ENCODE measurements at regions not wholly inside any gene's neighbourhood (a gene's known extent, or its start where the extent isn't known, plus 50 kb on each side); places are given as distances from the start of the nearest gene placed in this dataset.

DNA sequence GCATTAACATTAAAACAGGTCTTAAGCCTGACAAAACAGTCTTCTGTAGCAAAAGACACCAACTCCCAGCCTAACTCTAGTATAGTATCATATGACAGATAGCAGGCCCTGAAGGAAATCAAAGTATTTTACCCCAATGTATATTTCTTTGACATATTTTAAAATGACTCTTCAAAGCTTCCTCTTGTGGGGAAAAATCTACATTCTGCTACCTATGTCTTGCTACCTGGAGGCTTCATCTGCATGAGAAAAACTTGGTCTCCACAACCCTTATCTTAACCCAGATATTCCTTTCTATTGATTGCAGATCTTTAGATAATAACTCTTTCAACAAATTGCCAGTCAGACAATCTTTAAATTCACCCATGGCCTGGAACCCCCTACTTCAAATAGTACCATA, 1620.4 kb downstream of the PCDH7 start:
- Histone ChIP-seq H4K20me1 (ENCODE audit: insufficient read depth) (no peaks in the 10 kb centered on the region), H3K27me3 (ENCODE audit: insufficient read depth, low read length) (no peaks in the 10 kb centered on the region), H3K4me3 (replicated peaks in 1 of 2; ENCODE audit: low read depth in 1 of 2, low read length in 2 of 2) (no peak overlapping the region), H3K79me2 (ENCODE audit: insufficient read depth, low read length) (no peaks in the 10 kb centered on the region), H3K27ac (ENCODE audit: low read depth, low read length) (no peak overlapping the region), H3K9me3 (ENCODE audit: control insufficient read depth in 1 of 2, insufficient read depth in 1 of 2, low read depth in 1 of 2, low read length in 2 of 2) (no peaks in the 10 kb centered on the region), H2AFZ (ENCODE audit: low read depth, low read length, poor library complexity, severe bottlenecking) (no peak overlapping the region), H3K4me2 (ENCODE audit: low read length) (no peak overlapping the region), H3K9ac (ENCODE audit: low read length) (no peak overlapping the region), H3K36me3 (ENCODE audit: control insufficient read depth in 1 of 2, insufficient read depth in 2 of 2, low read length in 2 of 2) (no peaks in the 10 kb centered on the region), H3K4me1 (ENCODE audit: control insufficient read depth in 1 of 2, insufficient read depth in 2 of 2, low read length in 2 of 2) (no peaks in the 10 kb centered on the region), H3K9me2 (ENCODE audit: insufficient read depth) (0 out of 2 replicates have a peak, but pooled peaks cover 5% of the 10 kb centered on the region)
- TF ChIP-seq, protein P1, sequence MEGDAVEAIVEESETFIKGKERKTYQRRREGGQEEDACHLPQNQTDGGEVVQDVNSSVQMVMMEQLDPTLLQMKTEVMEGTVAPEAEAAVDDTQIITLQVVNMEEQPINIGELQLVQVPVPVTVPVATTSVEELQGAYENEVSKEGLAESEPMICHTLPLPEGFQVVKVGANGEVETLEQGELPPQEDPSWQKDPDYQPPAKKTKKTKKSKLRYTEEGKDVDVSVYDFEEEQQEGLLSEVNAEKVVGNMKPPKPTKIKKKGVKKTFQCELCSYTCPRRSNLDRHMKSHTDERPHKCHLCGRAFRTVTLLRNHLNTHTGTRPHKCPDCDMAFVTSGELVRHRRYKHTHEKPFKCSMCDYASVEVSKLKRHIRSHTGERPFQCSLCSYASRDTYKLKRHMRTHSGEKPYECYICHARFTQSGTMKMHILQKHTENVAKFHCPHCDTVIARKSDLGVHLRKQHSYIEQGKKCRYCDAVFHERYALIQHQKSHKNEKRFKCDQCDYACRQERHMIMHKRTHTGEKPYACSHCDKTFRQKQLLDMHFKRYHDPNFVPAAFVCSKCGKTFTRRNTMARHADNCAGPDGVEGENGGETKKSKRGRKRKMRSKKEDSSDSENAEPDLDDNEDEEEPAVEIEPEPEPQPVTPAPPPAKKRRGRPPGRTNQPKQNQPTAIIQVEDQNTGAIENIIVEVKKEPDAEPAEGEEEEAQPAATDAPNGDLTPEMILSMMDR (IDR thresholded peaks at IDR 0.05 in 2 of 3, conservative IDR thresholded peaks at IDR 0.05 in 1 of 3; ENCODE audit: borderline replicate concordance in 1 of 3, insufficient read depth in 1 of 3, low read depth in 2 of 3, low read length in 2 of 3), result peak in 1 of 3 experiments; percentile 20; a peak in 1 of 6 replicates
- TF ChIP-seq, protein P2, sequence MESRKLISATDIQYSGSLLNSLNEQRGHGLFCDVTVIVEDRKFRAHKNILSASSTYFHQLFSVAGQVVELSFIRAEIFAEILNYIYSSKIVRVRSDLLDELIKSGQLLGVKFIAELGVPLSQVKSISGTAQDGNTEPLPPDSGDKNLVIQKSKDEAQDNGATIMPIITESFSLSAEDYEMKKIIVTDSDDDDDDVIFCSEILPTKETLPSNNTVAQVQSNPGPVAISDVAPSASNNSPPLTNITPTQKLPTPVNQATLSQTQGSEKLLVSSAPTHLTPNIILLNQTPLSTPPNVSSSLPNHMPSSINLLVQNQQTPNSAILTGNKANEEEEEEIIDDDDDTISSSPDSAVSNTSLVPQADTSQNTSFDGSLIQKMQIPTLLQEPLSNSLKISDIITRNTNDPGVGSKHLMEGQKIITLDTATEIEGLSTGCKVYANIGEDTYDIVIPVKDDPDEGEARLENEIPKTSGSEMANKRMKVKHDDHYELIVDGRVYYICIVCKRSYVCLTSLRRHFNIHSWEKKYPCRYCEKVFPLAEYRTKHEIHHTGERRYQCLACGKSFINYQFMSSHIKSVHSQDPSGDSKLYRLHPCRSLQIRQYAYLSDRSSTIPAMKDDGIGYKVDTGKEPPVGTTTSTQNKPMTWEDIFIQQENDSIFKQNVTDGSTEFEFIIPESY (IDR thresholded peaks at IDR 0.05; ENCODE audit: extremely low read depth, insufficient replicate concordance, low read length), result no peak
- BruUV-seq (replicated peaks), result no TSS peak
- no peak for ATAC-seq
- ChIA-PET CTCF (no interaction called here), POLR2A (no interaction called here), RAD21 (ENCODE audit: low non-redundant PET in 1 of 2, low total read pairs in 2 of 2, uncharacterized antibody in 2 of 2, unreplicated experiment in 2 of 2) (no interaction called here)
- intact Hi-C loops (cut with micrococcal nuclease), result no loop called here
- no peak for DNase-seq (ENCODE audit: low read depth, low spot score)

GRCh38 chr4:32341342-32341741, 1621.2 kb downstream of the PCDH7 start:
- POLR2A ChIA-PET, result no interaction called here
- H4K20me1 ChIP-seq (ENCODE audit: insufficient read depth), result no peaks in the 10 kb centered on the region
- no peak overlapping the region for H2AFZ ChIP-seq (ENCODE audit: low read depth, low read length, poor library complexity, severe bottlenecking)
- TF ChIP-seq YY1 (IDR thresholded peaks at IDR 0.05; ENCODE audit: extremely low read depth, insufficient replicate concordance, low read depth, low read length) (no peak), CEBPB (IDR thresholded peaks at IDR 0.05; ENCODE audit: low read depth) (no peak), EZH2 (IDR thresholded peaks at IDR 0.05) (no peak), POLR2A (IDR thresholded peaks at IDR 0.05; ENCODE audit: borderline replicate concordance, extremely low read depth, insufficient read depth, insufficient read length) (no peak), EGR1 (IDR thresholded peaks at IDR 0.05; ENCODE audit: low read depth) (no peak)
- ATAC-seq, result no peak
- BruUV-seq (replicated peaks), result no TSS peak
- no peaks in the 10 kb centered on the region for H3K36me3 ChIP-seq (ENCODE audit: control insufficient read depth in 1 of 2, insufficient read depth in 2 of 2, low read length in 2 of 2)
- intact Hi-C loops (cut with micrococcal nuclease), result no loop called here
- no peak overlapping the region for H3K4me3 ChIP-seq (replicated peaks in 1 of 2; ENCODE audit: low read depth in 1 of 2, low read length in 2 of 2)
- no peaks in the 10 kb centered on the region for H3K4me1 ChIP-seq (ENCODE audit: control insufficient read depth in 1 of 2, insufficient read depth in 2 of 2, low read length in 2 of 2)
- RAD21 ChIA-PET (ENCODE audit: low non-redundant PET in 1 of 2, low total read pairs in 2 of 2, uncharacterized antibody in 2 of 2, unreplicated experiment in 2 of 2), result no interaction called here
- 0 out of 2 replicates have a peak, but pooled peaks cover 5% of the 10 kb centered on the region for H3K9me2 ChIP-seq (ENCODE audit: insufficient read depth)
- no peak overlapping the region for H3K9ac ChIP-seq (ENCODE audit: low read length)
- CTCF ChIA-PET, result no interaction called here
- H3K9me3 ChIP-seq (ENCODE audit: control insufficient read depth in 1 of 2, insufficient read depth in 1 of 2, low read depth in 1 of 2, low read length in 2 of 2), result no peaks in the 10 kb centered on the region
- H3K27me3 ChIP-seq (ENCODE audit: insufficient read depth, low read length), result no peaks in the 10 kb centered on the region
- H3K79me2 ChIP-seq (ENCODE audit: insufficient read depth, low read length), result no peaks in the 10 kb centered on the region
- no peak overlapping the region for H3K27ac ChIP-seq (ENCODE audit: low read depth, low read length)
- DNase-seq (ENCODE audit: low read depth, low spot score), result no peak
- H3K4me2 ChIP-seq (ENCODE audit: low read length), result no peak overlapping the region

Measured in HCT116 (cell line).